ENCODE measurements at regions not wholly inside any gene's neighbourhood (a gene's known extent, or its start where the extent isn't known, plus 50 kb on each side); places are given as distances from the start of the nearest gene placed in this dataset.
"Not testable (repeated sequence)": the region's sequence is repeated elsewhere in the genome, so short reads cannot be mapped to it uniquely, and the experiment has no call there.

- DNase-seq = no peak
Observed at GRCh38 chr7:82701949-82702348, 258.4 kb upstream of the CACNA2D1 start.

GRCh38 chr7:82700741-82701140 is 257.2 kb upstream of the CACNA2D1 start:
- DNase-seq = no peak

GRCh38 chr7:82699773-82700186 is 256.2 kb upstream of the CACNA2D1 start:
- DNase-seq = no peak

- no peak for DNase-seq
Observed at GRCh38 chr7:82697897-82698296, 254.3 kb upstream of the CACNA2D1 start.

DNA sequence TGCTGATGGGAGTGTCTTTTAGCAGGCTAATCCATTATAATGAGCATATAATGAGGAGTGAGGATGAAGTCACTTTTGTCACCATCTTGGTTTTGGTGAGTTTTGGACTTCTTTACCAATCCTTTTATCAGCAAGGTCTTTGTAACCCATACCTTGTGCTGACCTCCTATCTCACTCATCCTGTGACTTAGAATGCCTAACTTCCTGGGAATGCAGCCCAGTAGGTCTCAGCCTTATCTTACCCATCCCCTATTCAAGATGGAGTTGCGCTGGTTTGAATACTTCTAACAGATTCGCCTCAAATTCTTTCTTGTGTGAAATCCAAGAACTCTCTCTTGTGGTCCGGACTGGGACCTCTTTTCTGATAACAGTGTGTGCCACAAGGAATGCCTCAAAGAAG is 253.1 kb upstream of the CACNA2D1 start:
- no peak for DNase-seq

GRCh38 chr7:82694022-82694421 is 250.4 kb upstream of the CACNA2D1 start:
- DNase-seq = no peak

DNA sequence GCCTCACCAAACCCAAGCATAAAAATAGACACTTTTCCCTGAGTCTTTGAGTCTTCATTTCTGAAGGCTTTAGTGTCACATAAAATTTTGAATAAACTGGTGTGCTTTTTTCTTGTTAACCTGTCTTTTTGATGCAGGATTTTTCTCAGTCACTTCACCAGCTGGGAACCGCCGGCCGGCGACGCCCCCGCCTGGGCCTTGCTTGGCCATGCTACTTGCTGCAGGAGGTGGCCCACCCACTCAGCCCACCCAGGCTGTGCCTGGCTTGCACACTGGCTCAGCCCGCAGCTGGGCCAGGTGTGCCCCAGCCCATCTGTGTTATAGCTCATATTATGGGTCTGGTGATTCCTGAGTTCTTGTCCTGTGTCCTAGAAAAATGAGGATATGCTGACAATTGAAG is 247.4 kb upstream of the CACNA2D1 start:
- no peak for DNase-seq

DNA sequence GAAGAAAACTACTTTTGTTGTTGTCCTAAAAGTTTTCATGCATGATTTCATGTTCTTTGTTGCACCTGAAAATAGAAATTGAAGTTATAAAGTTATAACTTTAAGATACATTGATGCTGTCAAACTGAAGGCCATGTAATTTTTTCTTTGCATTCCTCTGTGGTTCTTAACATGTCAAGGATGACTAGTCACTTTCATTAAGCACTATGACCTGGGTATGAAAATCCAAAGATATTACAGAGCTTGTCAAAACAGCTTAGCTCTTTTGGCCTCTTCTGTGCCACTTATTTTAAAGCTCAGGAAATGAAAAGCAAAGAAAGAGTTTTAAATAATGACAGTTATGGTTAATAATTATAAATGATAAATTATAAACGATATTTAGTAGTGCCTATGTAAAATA is 241.6 kb upstream of the CACNA2D1 start:
- no peak for DNase-seq

GRCh38 chr7:82678716-82679115 is 235.1 kb upstream of the CACNA2D1 start:
- DNase-seq = no peak

DNA sequence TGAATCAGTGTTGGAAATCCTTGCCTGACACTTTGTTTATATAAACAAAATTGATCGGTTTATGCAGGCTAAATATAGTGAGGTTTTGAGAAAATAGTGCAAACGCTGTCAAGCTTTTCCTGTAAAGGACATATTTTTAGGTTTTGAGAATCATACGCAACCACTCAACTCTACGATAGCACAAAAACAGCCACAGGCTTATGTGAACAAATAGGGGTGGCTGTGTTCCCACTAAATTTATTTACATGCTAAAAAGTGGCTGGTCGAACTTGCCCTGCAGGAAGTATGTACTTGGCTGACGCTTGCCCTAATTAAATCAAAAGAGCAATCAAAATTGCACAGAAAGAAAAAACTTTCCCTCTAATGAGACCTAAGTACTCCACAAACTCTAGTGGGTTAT is 234.7 kb upstream of the CACNA2D1 start:
- DNase-seq = no peak

DNA sequence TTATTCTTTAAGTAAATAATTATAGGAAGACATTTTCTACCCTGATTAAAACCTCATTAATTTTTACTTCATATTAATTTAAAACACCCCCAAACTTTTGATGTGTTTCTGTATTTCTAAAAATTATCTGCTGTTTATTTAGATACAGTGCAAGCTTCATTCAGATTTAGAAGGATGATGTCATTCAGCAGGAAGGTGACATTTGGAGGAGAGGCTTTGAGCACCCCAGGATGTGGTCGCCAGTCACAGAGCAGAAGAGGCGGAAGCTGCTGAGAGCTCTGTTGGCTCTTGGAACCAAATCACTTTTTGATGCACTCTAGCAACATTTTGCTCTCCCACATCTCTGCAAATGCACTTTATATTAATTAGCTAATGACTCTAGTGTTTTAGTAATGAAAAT is 233.9 kb upstream of the CACNA2D1 start:
- DNase-seq = peak; percentile 36

GRCh38 chr7:82676777-82677463 is 233.3 kb upstream of the CACNA2D1 start:
- DNase-seq = no peak

- DNase-seq = no peak
Observed at GRCh38 chr7:82675396-82675795, 231.8 kb upstream of the CACNA2D1 start.

GRCh38 chr7:82674268-82674667 is 230.7 kb upstream of the CACNA2D1 start:
- no peak for DNase-seq

- DNase-seq = no peak
Observed at GRCh38 chr7:82672078-82672477, 228.5 kb upstream of the CACNA2D1 start.

DNA sequence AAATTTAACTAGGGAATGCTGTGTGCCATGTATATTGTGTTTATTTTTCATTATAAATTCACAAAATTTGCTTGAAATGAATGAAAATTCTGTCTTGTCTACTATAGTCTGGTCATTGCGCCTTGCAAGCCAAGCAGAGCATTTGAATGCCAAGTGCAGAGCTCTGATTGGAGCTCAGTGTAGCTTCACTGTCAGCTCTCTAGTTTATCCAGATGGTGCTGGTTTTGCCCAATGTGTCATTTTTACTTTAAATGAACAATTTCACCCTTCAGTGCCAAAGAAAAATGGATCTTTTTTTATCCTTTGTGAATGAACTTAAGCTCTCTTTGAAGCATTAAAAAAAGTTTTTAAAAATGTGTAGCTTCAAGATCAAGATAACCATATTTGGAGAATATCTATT is 225.6 kb upstream of the CACNA2D1 start:
- DNase-seq = no peak

DNA sequence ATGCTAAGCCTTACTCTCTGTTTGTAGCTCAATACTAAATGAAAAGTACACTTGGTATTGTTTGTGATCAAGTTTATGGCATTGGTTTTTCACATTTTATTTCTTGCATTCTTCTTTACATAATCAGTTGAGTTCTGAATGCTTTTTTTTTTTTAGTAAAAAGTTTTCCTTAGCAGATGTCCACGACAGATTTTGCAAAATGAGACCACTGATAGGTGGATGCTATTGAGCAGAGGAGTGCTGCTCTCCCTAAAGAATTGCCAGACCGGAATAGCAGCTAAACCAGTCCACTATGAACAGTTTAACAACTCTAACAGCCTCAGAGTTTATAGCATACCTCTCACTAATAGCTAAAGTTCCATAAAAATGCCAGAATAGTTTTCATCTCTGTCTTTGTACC is 225.1 kb upstream of the CACNA2D1 start:
- no peak for DNase-seq

DNA sequence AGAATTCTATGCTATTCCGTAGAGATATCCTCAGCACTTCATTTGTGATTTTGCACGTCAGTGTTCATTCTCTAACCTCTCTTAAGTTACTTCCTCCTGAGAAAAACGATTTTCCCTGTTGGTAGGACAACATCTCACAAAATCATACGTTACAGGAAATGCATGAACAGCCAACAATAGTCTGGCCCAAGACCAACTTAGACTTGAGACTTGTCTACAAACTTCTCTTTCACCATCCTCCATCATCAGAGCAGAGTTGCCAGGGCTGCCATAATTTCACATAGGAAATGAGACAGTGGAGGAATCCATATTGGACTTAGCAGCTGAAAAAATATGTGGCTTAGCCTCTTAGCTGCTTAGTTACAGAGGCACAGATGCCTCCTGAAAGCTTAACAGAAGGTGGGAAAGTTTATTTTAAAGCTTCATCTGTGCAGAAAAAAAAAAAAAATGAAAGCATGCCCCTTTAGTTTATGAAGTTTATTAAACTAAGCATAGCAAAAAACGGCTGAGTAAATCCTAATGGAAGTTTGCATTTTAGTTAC is 222.5 kb upstream of the CACNA2D1 start:
- DNase-seq = no peak

DNA sequence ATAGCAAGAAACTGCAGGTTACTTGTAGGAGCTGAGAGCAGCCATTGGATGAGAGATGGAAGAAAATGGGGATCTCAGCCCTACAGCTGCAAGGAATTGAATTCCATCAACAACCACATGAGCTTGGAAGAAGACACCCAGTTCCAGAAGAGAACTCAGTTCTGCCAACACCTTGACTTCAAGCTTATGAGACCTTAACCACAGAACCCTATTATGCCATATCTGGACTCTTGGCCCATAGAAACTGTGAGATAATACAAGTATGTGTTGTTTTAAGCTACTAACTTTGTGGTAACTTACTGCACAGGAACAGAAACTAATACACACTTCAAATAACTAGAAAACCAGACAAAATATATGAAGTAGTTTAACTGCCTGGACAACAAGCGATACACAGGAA is 212.4 kb upstream of the CACNA2D1 start:
- no peak for DNase-seq

- DNase-seq = not testable (repeated sequence)
Observed at GRCh38 chr7:82650095-82650494, 206.5 kb upstream of the CACNA2D1 start.

DNA sequence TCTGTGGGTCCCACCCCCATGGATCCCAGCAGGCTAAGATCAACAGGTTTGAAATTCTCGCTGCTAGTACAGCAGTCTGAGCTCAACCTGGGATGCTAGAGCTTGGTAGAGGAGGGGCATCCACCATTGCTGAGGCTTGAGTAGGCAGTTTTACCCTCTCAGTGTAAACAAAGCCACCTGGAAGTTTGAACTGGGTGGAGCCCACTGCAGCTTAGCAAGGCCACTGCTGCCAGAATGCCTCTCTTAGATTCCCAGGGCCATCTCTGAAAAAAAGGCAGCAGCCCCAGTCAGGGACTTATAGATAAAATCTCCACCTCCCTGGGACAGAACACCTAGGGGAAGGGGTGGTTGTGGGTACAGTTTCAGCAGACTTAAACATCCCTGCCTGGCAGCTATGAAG is 190.0 kb upstream of the CACNA2D1 start:
- DNase-seq = no peak

DNA sequence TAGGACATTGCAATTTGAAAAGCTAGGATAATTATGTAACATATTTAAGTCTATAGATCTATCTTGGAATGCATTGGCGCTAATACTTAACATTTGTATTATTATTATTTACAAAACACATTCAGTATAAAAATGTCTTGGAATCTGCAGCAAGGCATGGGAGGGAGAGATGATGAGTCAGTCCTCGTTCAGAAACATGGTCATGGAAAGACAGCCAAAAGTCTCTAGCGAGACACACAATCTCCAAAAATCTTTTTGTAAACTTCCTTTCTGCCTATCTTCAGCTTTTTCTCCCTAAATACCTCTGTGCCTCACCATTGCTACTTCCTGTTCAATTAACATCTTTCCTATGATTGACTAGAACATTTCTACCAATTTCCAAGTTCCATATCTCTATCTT is 188.4 kb upstream of the CACNA2D1 start:
- DNase-seq = no peak

DNA sequence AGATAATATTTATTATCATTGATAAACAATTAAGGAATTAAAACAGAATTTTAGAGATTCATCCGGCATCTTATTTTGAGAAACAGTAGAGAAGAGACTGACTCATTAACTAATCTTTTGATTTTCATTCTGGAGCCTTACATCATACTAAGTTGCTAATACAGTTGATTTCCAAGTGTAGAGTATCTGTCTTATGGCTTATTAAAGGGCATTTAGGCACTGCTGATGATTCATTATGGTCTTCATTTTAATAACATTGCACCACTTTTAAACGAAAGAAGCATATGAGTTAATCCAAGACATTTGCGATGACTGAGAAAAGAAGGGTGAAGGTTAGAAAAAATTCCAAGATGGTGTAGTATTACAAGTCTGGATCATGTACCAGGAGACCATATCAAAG is 186.0 kb upstream of the CACNA2D1 start:
- DNase-seq = no peak

DNA sequence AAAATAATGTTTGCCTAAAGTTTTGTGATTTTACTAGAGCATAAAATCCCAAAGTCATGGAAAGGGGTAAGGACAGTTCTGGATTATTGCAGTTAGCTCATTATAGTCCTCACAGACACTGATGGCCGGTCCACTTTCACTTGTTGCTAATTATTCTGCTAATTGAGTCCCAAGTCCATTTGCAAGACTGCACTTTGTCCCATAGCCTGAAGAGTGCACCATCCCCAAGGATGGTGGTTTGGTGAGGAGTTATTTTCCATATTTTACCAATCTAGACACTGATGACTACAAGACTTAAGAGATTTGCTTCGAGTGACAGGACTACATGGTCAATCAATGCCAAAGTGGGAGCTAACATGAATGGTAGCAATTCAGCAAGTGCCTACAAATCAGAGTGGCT is 181.8 kb upstream of the CACNA2D1 start:
- no peak for DNase-seq

DNA sequence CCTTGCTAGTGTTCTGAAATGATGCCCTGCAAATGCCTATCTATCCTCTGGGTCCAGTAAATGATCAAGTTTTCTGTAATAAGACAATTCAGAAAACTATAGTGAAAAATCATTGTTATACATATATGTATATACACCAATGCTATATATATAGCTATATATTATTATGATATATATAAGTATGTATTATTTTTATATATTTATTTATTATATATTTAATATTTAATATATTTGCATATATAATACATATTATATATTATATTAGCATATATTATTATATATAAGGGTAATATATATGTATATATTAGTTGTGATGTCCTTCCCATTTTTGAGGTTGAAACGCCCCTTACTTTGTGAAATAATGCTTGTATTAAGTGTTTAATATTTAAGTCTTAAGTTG is 181.4 kb upstream of the CACNA2D1 start:
- DNase-seq = no peak

Measured in stimulated activated CD4-positive, alpha-beta T cell treated with anti-CD3 and anti-CD28 coated beads, Interleukin-15, amount 100 ng/mL, for 24 hours (primary cell).